Stimulated activated CD4-positive, alpha-beta T cell treated with anti-CD3 and anti-CD28 coated beads, Interleukin-12 subunit alpha, Interleukin-12 subunit beta, amount 100 ng/mL, for 48 hours (primary cell): ENCODE measurements at regions not wholly inside any gene's neighbourhood (a gene's known extent, or its start where the extent isn't known, plus 50 kb on each side); places are given as distances from the start of the nearest gene placed in this dataset.

Experiments used
- DNase-seq, 3 donors: peaks; one replicate each; pipeline ENCODE4 v3.0.0-alpha.2; 2020; ENCODE audit warnings: low read depth in 2 of 3, low spot score in 1 of 3

DNA sequence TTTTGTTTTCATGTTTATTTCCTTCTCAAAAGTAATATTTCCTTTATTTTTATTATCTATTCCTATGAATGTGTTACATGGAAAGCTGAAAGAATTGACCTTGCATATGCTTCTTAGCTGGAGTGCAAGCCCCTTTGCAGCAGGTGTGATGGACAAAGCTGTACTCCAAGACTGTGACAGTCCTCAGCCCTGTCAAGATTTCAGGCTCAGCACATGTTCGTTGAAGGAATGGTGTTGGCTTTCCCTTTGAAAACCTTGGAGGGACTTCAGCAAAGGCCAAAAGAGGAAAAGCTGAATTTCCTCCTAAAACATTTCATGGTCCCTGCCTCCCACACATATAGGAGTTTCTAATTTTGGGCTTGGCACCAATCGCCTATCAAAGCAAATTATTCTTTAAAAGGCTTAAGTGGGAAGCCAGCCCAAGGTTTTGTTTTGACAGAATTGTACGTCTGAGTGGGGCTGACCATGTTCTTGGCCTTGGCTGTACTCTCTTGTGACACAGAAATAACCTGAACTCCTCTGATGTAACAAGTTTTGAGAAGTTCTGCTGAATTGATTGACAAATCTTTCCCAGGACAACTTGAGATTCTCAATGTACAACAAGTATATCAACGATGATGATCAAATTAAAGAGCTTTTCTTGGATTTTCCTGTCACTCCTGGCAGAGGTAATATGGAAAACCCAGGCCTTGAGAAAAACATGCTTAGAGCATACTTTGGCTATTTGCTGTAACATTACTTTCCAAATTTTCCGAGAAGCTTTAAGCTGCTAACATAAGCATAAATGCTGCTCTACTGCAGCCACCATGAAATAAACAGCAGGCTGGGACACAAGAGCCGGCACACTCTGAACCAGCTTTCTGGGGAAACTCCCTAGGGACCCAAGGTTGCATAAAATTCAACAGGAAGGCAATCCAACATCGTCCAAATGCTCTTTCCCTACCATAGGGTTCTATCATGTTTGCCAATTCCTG lies 135.7 kb upstream of the ZNF648 start:
- no peak for DNase-seq

GRCh38 chr1:182195733-182196132 lies 134.2 kb upstream of the ZNF648 start:
- no peak for DNase-seq

DNA sequence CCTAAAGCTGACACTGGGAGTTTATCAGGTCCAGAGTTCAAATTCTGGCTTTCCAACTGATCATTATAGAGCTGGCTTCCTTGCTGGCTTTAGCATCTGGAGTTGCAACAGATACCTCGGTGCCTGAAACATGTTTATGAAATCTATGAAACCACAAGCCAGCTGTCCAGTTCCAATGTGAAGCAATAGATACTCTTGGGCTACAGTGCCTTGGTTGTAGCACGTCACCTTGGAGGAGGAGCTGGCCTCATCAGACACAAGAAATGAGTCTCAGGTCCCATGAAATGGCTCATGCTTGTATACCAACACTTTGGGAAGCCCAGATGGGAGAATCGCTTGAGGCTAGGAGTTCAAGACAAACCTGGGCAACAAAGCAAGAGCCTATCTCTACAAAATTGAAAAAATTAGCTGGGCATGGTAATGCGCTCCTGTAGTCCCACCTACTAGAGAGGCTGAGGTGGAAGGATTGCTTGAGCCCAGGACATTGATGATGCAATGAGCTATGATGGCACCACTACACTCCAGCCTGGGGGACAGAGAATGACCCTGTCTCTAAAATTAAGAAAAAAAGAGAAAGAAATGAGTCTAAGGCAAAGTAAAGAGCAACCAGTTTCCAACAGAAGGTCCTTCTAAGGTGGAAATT lies 132.5 kb upstream of the ZNF648 start:
- DNase-seq, result no peak

DNA sequence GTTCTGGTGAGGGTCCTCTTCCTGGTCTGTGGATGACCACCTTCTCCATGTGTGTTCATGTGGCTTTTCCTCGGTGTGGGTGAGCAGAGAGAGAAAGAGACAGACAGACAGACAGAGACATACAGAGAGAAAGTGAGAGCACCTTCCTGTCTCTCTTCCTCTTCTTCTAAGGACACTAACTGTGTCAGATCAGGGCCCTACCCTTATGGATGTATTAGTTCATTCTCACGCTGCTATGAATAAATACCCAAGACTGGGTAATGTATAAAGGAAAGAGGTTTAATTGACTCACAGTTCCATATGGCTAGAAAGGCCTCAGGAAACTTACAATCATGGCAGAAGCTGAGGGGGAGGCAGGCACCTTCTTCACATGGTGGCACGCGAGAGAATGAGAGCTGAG lies 131.5 kb upstream of the ZNF648 start:
- DNase-seq, result no peak

DNA sequence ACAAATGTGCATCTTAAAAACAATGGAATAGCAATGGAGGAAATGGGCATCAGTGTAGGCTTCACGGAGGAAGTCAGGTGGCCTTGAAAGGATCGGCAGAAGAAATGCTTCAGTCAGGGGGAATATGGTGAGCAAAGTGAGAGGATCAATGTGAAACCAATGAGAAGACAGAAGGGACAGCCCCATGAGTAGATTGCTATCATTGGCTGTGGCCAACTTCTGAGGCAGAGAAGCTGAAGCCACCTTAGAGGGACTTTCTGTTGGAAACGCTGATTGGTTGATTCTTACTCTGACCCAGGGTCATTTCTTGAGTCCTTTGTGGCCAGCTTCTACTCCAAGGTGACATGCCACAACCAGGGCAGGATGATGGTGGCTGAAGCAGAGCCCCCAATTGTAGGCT lies 130.7 kb upstream of the ZNF648 start:
- no peak for DNase-seq

- DNase-seq, result no peak
Measured at GRCh38 chr1:182191381-182192115, 130.0 kb upstream of the ZNF648 start.

- no peak for DNase-seq
Measured at GRCh38 chr1:182189535-182190066, 128.1 kb upstream of the ZNF648 start.

GRCh38 chr1:182186757-182187146 lies 125.2 kb upstream of the ZNF648 start:
- no peak for DNase-seq

GRCh38 chr1:182185842-182186756 lies 124.6 kb upstream of the ZNF648 start:
- DNase-seq, result no peak

- no peak for DNase-seq
Measured at GRCh38 chr1:182185136-182185535, 123.6 kb upstream of the ZNF648 start.

DNA sequence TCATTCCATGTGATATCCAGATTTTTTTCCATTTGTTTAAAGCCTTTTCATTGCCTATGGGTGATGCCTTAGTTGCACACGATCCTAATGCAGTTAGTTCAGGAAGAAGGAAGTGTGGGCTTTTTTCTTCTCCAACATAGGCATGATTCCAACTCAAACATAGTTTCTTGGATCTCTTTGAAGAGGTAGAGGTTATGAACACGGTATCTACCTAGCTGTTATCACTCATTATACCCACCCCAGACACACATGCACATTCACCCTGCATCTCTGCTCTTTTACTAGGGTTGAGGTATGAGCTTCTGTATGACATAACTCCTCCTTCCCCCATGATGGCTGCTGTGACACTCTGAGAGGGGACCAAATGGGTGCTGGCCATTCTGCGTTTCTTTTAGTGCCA lies 122.1 kb upstream of the ZNF648 start:
- no peak for DNase-seq

DNA sequence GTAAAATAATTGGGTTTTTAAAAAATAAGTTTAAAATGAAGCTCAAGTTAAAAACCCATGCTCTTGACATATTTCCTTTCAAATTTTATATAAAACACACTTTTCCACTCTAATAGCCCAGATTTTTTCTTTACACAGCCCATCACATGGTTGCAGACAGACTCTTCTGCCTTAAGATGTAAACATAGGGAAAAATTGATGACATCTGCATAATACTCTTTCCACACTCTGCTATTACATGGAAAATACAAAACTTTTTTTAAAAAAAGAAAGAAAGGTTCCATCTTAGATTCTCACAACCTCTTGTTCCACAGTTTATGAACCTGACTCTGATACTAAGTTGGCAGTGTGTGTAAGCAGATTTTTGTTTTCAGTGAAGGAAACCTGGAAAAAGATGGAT lies 120.8 kb upstream of the ZNF648 start:
- DNase-seq, result no peak

DNA sequence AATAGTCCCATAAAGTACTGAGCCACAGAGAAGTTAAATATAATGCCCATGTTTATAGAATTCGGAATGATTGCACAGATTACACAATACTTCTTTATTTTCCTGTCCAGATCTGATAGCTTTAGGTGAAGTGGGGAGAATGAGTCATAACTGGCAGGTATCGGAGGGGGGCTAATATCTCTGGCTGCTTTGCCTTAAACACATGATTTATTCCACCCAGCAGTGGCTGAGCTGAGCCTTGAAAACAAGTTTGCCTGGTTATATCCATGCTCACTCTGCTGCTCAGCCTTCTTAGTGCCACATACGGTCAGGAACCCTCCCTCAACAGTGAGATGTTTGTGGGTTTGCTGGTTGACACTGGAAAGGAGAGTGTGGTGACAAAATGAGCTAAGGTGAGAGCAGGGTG lies 119.7 kb upstream of the ZNF648 start:
- DNase-seq, result no peak

DNA sequence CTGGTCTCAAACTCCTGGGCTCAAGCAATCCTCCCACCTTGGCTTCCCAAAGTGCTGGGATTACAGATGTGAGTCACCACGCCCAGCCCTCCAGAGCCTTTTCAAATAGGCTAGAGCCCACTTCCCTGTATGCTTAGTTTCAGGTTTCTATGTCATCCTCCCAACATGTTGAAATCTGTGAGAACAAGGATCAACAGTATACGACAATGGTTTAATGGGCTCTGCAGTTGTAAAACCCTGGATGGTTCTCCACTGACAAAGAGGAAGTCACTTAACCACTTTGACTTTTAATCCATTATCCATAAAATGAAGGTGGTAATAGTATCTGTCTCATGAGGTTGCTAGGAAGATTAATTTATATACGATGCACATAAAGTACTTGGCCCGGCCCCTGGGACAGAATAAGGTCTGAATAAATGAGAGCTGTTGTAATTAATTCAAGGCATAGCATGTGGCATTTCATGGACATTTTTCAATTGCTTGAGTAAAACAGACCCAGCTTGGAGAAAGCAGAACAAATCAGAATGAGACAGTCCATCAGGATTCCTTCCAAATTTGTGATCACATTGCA lies 113.9 kb upstream of the ZNF648 start:
- no peak for DNase-seq

- no peak for DNase-seq
Measured at GRCh38 chr1:182174513-182174855, 113.0 kb upstream of the ZNF648 start.

- DNase-seq, result no peak
Measured at GRCh38 chr1:182173808-182174512, 112.4 kb upstream of the ZNF648 start.

GRCh38 chr1:182172699-182173098 lies 111.2 kb upstream of the ZNF648 start:
- no peak for DNase-seq

DNA sequence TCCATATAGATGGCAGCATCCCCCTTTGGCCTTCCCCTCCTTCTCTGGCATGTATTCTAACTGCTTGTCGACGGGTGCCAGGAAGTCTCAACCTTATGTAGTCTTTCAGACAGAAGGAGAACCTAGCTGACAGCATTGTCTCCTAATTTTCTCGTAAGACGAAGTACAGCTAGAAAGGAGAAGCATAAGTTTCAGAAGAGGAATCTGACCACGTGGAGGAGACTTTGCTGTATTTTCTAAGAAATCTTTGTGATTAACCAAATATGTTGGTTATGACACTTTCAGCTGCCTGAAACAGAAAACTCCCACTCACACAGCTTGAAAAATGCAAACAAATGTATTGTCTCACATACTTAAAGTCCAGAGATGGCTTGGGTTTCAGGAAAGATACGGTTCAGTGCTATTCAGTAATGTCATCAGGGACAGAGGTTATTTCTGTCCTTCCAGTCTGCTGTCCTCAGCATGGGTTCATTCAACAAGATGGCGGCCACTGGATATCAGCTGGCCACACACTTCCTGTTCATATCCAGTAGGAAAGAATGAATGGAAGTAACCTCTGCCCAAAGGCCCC lies 109.5 kb upstream of the ZNF648 start:
- no peak for DNase-seq

DNA sequence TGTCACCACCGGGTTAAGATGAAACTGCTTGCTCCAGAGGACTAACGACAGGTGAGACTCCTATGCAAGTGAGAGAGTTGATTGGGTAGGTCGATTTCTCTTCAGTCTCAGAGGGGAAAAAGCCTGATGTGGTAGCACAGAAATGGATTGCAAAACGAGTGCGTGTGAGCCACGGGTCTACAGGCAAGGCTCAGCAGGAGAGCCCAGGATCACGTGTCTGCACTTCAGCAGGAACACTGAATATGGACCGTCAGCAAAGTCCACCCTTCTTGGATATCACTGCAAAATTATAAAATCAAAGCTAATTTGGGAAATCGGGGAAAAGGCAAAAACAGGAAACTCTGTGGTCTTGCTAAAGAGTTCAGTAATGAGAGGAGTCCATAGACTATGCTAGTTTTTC lies 107.7 kb upstream of the ZNF648 start:
- DNase-seq, result no peak
